BE2C (cell line): ENCODE measurements at regions not wholly inside any gene's neighbourhood (a gene's known extent, or its start where the extent isn't known, plus 50 kb on each side); places are given as distances from the start of the nearest gene placed in this dataset.

ENCODE experiments used
- DNase-seq: peaks from one replicate; pipeline ENCODE4 v3.0.0-alpha.2; 2020
- H3K27me3 ChIP-seq: fragments of 250-450 bp; sonication (Bioruptor Pico); 2 replicates; pipeline ENCODE4 v1.5.1; 2020; ENCODE audit warnings: mild to moderate bottlenecking
- H3K36me3 ChIP-seq: fragments of 250-450 bp; sonication (Bioruptor Pico); 2 replicates; pipeline ENCODE4 v1.5.1; 2020; ENCODE audit warnings: mild to moderate bottlenecking
- H3K4me1 ChIP-seq: fragments of 250-450 bp; sonication (Bioruptor Pico); 2 replicates; pipeline ENCODE4 v1.5.1; 2020
- H3K4me3 ChIP-seq: 2 replicates; pipeline ENCODE4 v1.5.1; 2011; ENCODE audit warnings: low read depth, low read length
- H3K9me3 ChIP-seq: fragments of 250-450 bp; sonication (Bioruptor Pico); 2 replicates; pipeline ENCODE4 v1.5.1; 2020
- CTCF ChIP-seq: IDR thresholded peaks from 2 replicates; pipeline ENCODE4 v1.5.1; 2012; ENCODE audit warnings: mild to moderate bottlenecking, low read depth, low read length

- no peaks in the 10 kb centered on the region for H3K36me3 ChIP-seq
- no peak for DNase-seq
- H3K27me3 ChIP-seq: no peaks in the 10 kb centered on the region
- no peaks in the 10 kb centered on the region for H3K9me3 ChIP-seq
- no peak for TF ChIP-seq CTCF
- no peak overlapping the region for H3K4me3 ChIP-seq
- no peaks in the 10 kb centered on the region for H3K4me1 ChIP-seq
Measured at GRCh38 chr2:38128653-38129052, 52.7 kb upstream of the CYP1B1 start.

GRCh38 chr2:38127277-38127676, 51.3 kb upstream of the CYP1B1 start:
- no peaks in the 10 kb centered on the region for H3K9me3 ChIP-seq
- TF ChIP-seq CTCF: no peak
- no peak overlapping the region for H3K4me3 ChIP-seq
- no peaks in the 10 kb centered on the region for H3K36me3 ChIP-seq
- no peak for DNase-seq
- no peaks in the 10 kb centered on the region for H3K4me1 ChIP-seq
- no peaks in the 10 kb centered on the region for H3K27me3 ChIP-seq

- no peaks in the 10 kb centered on the region for H3K9me3 ChIP-seq
- H3K27me3 ChIP-seq: no peaks in the 10 kb centered on the region
- no peaks in the 10 kb centered on the region for H3K4me1 ChIP-seq
- H3K4me3 ChIP-seq: no peak overlapping the region
- TF ChIP-seq CTCF: no peak
- H3K36me3 ChIP-seq: no peaks in the 10 kb centered on the region
- no peak for DNase-seq
Measured at GRCh38 chr2:38125842-38126241, 49.9 kb upstream of the CYP1B1 start.
